Inflammatory macrophage treated with lipopolysaccharide for 1 hour (primary cell): ENCODE measurements at regions not wholly inside any gene's neighbourhood (a gene's known extent, or its start where the extent isn't known, plus 50 kb on each side); places are given as distances from the start of the nearest gene placed in this dataset.
"Not testable (repeated sequence)": the region's sequence is repeated elsewhere in the genome, so short reads cannot be mapped to it uniquely, and the experiment has no call there.

Source experiments
- DNase-seq, 2 donors: peaks; one replicate each; pipeline ENCODE4 v3.0.0-alpha.2; 2020 to 2022

DNA sequence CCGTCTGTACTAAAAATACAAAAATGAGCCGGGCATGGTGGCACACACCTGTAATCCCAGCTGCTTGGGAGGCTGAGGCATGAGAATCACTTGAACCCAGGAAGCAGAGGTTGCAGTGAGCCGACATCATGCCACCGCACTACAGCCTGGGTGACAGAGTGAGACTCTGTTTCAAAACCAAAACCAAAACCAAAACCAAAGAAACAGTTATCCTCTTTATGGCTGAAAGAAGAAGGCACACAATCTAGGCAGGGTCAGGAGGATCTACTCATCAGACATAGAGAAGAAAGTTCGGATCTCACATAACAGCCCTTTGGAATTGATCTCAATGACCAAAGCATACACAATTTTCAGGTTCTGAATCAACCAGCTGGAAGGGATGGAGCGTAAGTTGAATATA lies 411.3 kb upstream of the SLC35B3 start:
- not testable (repeated sequence) for DNase-seq

DNA sequence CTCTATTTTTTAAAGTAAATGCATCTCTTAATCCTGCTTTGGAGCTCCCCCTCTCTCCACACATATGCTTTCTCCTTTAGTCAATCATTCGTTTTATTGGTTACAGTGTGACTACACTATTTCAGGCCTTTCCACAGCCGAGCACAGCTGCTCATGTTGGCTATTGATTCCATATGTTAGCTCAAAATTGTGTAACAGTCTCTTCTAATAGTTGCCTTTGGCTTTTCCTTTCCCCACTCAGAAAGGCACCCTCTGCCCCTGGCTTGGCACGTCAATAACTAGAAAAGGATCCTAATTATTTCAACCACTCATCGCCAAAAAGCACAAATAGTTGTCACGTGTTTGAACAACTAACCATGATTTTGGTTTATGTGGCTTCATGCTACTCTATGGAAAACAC lies 410.3 kb upstream of the SLC35B3 start:
- no peak for DNase-seq

DNA sequence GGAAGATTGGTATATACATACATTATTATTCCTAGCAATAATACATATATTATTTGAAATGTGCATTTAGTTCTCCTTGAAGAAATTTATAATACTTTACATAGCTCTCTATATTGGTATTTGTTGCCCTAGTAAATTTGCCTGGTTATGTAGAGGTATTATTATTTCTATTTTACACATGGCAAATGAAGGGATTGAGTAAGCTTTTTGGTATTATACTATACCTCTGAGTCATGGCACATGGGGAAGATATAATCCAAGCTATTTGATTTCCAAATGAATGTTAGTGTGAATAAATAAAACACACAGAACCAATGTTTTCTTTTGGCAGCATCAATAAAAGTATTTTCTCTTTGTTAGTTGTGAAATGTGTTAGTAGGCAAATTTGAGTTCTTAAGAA lies 409.6 kb upstream of the SLC35B3 start:
- no peak for DNase-seq

DNA sequence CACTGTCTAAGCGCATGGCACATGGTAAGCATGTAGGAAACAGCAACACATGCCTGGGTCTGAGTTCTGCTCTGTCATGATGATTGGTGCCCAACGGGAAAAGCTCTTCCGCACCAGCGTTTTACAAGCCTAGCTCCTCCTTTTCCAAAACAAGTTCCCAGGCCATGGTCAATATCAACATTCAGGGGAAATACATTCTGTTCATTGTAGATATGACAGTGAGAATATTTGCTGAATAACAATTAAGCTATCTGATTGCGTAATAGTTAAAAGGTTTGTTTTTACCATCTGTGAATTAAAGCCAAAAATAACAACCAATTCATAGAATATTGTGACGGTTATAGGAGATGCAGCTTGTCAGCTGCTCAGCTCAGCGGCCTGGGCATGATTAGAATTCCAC lies 404.3 kb upstream of the SLC35B3 start:
- no peak for DNase-seq

DNA sequence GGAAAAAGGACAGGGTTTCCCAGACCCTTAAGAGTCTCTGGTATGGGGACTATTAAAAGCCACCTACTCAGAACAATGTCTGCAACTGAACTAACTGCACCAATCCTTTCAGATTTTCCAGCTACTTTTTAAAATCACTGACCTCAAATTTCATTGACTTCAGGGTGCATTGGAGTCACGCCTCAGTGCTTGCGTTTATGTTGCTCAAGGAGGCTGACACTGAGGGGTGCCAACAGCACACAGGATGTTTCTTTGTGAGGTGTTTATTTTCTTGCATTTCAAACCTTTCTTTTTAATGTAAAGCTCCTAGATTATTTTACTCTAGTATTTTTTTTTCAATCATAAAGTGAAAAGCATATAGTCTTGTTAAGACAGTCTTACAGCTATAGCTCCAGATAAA lies 402.0 kb upstream of the SLC35B3 start:
- DNase-seq: no peak

DNA sequence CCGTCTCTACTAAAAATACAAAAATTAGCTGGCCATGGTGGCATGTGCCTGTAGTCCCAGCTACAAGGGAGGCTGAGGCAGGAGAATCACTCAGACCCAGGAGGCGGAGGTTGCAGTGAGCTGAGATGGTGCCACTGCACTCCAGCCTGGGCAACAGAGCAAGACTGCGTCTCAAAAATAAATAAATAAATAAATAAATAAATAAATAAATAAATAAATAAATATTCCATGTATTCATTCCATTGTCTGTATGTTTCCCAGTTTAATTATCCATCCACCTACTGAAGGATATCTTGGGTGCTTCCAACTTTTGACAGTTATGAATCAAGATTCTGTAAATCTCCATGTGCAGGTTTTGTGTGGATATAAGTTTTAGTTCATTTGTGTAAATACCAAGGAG lies 397.4 kb upstream of the SLC35B3 start:
- DNase-seq: not testable (repeated sequence)

DNA sequence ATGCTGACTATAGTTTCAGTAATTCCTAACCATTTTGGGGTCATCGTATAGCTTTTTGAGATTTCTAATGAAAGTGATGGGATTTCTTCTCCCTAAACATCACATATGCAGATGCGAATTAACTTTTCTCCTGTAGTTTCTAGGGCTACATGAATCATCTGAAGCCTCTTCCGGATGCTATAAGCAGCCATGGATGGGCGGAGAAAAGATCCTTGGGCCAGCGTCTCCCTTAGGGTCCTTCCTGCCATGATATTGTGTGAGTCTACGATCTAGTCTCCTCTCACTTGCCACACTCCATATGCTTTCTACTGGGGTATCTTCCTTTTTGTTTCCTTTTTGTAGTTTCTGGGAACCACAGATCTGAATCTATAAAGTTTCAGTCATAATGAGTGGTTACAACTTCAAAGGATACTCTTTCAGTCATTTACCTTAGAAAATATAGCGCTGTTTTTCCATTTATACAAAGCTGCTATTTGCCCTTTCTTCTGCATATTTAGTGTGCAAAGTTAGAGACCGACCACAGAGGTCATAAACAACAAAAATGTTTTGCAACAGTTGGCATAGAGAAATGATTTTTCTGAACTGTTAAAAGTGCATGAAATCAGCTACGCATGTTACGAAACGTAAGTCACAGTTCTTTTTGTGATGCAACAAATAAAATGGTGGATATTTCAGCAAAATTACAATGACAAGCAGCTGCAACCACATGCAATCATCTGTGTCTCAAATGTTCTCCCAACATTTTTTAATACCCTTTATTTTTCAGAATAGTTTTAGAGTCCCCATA lies 396.2 kb upstream of the SLC35B3 start:
- DNase-seq: peak; percentile 69 to 77

DNA sequence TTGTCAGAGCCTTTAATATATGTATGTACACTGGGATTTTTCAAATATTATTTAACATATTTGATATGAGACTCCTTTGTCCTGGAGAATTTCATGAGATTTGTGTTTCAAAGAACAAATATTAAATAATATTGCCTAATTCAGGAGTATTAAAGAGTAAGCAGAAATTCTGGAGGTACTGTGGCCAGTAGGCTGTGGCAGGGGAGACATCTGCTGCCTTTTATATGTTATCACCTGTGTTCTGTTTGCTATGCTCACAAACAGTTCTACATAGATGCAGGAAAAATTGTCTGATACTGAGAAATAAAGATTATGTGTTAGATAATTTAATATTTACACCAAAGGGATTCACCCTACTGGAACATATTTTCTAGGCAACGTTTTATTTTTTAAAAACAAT lies 395.4 kb upstream of the SLC35B3 start:
- no peak for DNase-seq

DNA sequence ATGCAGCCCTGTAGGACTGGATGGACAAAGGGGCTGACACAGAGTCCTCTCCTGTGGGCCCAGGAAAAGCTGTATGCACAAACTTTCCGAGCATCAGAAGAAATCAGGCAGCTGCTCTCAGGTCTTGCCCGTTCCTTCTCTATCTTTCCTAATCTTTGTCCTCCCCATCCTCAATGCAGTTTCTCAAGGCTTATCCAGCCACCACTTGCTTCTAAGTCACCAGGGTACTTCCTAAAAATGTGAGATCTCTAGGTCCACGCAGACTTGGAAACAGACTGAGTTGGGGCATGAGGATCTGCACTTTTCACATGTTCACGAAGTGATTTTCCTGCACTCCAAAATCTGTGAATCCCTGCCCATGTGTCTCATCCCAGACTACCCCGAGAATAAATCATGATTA lies 394.5 kb upstream of the SLC35B3 start:
- peak; percentile 21 to 31 for DNase-seq

DNA sequence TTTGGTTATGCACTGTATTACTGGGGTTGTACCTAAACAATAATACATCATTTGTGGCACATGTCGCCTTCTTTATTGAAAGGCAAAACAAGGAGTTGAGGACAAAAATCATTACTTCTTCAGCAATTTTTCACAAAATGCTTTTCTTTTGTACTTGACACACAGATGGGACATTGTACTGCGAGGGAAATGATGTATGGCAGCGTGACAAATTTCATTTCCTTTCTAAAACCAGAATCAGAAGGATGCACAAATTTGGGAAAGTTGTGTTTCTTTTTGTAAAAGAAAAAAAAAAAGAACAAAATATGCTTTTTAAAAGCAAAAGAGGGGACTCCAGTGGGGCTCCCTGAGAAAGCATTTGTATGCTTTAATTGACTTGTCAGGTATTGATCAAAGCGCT lies 394.0 kb upstream of the SLC35B3 start:
- no peak for DNase-seq

DNA sequence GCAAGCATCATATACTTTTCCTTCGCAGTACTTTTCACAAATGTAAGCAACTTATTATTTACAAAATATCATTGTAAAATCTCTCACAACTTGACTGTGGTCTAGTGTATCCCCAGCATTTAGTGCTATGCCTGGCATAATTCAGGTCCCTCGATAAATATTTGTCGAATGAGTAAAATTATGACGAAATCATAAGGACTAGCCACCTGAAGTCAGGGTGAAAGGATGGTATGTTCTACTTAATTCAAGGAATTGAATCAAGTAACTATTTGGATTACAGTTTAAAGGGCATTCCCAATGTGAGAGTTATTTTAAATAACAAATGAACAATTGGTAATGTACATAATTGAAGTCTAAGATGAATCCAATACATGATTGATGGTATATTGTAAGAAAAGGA lies 393.0 kb upstream of the SLC35B3 start:
- DNase-seq: no peak

DNA sequence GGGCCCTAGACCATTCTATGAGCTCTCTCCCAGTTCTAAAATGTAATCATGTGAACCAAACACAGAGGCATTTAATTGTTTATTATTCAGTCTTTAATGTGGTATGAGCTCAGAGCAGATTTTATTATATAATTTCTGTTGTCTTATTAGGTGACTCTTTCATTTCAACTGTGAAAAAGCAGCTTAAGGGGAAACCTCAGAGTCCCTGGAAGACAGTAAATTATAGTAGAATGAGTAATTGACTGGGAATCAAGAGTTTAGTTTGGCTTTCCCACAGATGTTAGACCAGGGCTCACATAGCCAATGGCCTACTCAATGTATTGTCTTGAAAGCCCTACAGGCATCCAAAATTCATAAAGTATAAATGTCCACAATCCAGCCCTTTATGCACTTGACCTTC lies 390.4 kb upstream of the SLC35B3 start:
- DNase-seq: no peak

DNA sequence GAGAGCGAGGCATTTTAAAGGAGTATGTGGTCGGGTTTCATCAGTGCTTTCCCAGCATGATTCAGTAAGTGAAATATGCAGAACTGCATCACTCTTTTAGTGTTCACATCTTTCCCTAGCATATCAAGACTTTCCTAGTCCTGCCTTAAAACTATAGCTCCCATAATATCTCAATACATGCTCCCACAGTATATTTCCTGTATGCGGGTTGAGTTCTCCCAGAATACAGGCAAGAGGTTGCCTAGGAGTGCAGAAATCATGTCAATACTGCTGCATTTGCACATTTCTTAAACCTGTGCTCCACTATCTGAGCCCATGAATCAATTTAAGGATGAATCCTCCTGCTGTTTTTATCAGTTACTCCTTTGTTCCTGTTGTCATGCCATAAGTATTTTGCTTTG lies 386.6 kb upstream of the SLC35B3 start:
- no peak for DNase-seq

DNA sequence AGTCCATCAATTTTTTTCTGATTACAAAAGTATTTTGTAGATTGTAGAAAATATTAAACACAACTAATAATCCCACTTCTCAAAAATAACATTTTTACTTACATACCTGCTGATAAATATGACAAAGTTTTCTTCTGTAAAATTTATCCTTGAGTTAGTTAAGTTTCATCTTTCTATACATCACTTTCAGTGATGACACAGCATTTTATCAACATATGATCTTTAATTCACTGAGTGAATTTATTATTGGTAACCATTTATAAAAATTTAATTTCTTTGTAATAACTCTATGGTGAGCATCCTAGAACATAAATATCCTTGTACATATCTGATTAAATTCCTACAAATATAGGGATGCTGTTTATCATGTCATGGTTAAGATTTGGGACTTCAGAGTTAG lies 385.0 kb upstream of the SLC35B3 start:
- no peak for DNase-seq

DNA sequence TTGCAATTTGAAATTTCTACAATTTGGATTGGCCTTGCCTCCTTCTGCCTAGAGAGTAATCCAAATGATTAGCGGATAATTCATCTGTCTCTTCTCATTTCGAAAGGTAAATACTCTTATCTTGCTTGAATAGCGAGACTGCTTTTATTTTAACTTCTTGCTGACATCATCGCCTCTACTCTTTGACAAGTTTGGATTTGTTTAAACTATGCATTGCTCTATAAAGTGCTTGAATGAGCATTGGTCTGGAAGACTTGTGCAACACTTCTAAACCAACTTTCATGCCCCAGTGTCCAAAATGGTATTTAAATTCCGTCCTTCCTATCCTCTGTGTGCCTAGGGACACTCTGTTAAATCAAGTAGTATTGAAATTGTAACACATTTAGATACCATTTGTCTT lies 384.1 kb upstream of the SLC35B3 start:
- DNase-seq: no peak

DNA sequence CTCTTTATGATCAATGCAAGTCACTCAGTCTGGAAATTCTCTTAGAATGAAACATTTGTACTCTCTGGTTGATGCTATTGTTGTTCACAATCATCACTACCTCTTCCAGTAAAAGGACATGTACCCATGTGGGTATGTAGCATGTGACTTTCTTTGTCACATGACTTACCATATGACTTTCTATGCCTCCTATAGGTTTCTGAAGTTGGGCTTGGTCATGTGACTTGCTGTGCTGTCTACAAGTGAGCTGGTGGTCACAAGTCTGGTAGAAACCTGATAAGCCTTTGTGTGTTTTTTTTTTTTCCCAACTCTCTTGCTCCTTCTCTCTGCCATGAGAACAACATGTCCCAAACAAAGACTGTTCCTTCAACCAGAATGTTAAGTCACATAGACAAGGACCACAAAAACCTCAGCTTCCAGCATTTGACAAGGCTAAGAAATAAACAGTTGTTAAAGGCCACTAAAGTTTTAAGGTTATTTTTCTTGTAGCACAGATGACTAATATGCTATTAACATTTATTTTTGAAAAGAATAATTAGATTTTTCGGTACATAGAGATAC lies 379.2 kb upstream of the SLC35B3 start:
- DNase-seq: no peak

DNA sequence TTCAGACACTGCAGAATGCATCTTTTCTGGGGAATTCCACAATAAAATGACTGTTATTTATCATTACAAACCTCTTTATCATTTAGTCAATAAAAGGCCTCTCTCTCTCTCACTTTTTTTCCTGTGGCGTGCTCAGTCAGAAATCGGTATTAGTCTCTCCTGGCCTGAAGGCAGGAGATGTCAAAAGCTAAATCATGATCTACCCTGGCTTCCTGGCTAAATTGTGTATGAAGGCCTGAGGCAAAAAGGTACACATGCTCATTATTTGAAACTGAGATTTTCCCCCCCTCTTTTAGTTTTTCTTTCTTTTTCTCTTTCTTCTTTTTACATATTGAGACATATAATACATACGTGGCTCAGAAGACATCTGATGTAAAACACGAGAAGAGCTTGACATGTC lies 375.0 kb upstream of the SLC35B3 start:
- no peak for DNase-seq

DNA sequence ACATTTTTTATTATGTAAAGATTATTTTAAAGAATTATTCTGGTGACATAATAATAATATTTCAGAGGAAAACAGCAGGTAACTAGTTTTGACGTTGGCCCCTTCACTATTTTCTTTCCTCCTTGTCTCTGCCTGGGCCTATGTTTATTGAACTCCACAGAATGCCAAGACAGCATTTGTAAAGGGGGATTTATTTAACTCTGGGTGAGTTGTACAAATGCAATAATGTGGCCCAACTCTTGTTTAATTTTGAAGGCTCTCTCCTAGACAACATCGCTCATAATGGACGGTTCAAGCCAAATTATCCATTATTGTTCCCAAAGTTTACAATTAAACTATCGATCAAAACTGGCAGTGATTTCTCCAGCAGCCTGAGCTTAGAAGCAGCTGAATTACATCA lies 374.3 kb upstream of the SLC35B3 start:
- DNase-seq: no peak

DNA sequence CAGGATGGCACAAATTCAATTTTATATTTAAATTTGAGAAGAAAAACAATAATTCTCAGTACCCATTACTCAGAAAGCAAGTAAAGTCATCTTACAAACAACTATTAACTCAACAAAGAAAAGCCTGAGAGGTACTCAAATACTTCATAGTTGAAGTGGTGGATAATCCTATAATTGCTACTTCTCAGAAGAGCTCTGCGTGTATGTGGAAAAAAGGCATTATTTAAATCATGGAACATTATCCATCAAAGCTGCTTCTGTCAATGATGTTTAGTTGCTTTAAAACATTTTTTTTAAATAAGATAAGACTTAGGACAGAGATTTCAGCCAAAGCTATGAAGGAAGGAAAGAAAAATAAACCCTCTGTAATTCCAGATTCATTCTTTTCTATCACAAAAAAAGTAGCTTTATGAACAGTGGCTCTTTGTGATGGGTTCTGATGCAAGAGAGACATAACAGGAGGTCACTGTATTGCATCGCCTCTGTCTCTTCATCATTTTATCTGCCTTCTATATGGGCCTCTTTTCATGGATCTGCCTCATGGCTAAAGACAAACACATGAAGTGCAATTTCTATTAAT lies 367.9 kb upstream of the SLC35B3 start:
- no peak for DNase-seq

DNA sequence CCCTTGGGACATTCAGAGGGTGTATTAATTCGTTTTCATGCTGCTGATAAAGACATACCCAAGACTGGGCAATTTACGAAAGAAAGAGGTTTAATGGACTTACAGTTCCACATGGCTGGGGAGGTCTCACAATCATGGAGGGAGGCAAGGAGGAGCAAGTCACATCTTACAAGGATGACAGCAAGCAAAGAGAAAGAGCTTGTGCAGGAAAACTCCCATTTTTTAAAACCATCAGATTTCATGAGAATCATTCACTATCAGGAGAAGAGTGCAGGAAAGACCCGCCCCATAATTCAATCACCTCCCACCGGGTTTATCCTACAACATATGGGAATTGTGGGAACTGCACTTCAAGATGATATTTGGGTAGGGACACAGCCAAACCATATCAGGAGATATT lies 367.1 kb upstream of the SLC35B3 start:
- not testable (repeated sequence) for DNase-seq

DNA sequence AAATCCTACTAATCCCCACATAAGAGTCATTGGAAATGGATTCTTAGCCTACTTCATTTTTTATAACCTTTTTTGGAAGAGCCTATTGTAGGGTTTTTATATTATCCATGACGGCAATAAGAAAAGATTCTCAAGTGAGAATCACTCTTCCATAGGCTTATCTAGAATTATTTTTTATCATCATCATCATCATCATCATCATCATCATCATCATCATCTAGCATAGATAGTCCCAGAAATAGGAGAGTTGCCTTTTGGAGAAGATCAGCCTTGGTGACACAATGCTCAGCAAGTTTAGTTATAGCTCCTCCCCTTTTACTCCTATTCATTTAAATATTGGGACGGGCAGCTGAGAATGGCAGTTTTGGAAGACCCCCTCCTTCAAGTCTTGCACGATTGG lies 359.1 kb upstream of the SLC35B3 start:
- no peak for DNase-seq

DNA sequence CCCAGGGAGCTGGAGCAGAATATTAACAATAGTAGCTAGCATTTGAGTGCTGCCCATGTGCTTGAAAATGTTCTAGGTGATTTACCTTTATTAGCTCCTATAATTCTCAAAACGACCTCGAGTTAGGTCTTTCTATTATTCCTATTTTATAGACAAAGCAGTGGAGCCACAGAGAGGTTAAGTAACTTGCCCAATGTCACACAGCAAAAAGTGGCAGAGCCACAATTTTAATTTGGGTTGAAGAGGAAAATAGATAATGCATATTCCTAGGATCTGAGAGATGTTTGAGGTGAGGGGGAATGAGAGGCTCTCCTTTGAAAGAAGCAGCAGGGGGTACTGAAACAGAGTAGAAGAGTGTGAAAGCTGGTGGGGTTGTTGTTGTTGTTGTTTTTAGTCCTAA lies 354.5 kb upstream of the SLC35B3 start:
- DNase-seq: no peak

DNA sequence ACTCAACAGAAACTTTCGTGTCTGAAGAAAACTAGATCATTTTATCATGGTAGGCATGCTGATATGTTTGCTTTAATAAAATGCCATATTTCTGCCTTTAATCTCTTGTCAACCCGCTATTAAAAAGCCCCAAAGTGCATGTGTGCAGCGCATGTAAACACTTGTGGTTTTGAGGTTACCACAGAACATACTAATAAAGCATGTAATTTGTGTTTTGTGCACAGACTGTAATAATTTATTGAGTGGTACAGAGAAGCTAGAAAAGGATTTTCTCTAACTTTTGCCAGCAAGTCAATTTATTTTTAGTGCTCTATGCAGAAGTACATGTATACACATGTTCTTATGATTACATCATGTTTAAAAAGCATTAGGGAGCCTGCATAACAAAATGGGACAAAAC lies 349.9 kb upstream of the SLC35B3 start:
- DNase-seq: no peak

DNA sequence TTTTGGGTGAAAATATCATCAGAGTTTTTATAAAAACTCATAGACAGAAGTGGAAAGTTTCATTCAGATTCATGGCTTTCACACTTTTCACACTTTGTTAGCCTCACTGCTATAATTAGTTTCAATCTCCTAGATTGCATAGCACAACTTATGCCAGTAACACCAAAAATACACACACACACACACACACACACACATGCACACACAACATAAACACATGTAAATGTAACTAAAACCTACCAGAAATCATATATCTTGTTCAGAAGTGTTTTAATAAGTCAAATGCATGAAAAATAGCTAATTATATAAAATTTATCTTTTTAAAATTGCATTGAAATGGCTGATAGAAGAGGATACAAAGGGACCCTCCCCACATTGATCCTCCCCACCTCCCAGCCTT lies 347.8 kb upstream of the SLC35B3 start:
- DNase-seq: no peak

DNA sequence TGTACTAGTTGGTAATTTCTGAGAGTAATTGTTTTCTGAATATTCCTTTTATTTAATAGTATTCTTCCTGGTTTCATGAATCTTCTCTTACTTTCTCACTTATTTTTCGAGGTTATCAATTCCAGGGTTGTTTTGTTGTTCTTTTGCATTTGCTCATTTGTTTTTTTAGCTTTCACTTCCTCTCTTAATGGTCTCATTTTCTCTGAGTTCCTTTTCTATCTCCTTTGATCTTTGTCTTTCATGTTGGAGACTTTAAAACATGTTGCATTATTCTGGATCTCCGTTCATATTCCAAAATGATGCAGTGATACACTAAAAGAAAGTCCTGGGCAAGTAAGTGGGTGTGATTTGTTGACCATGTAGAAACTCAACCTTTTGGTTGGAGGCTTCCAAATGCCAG lies 345.3 kb upstream of the SLC35B3 start:
- DNase-seq: no peak
